ENCODE measurements at regions not wholly inside any gene's neighbourhood (a gene's known extent, or its start where the extent isn't known, plus 50 kb on each side); places are given as distances from the start of the nearest gene placed in this dataset.
"Not testable (repeated sequence)": the region's sequence is repeated elsewhere in the genome, so short reads cannot be mapped to it uniquely, and the experiment has no call there.

DNA sequence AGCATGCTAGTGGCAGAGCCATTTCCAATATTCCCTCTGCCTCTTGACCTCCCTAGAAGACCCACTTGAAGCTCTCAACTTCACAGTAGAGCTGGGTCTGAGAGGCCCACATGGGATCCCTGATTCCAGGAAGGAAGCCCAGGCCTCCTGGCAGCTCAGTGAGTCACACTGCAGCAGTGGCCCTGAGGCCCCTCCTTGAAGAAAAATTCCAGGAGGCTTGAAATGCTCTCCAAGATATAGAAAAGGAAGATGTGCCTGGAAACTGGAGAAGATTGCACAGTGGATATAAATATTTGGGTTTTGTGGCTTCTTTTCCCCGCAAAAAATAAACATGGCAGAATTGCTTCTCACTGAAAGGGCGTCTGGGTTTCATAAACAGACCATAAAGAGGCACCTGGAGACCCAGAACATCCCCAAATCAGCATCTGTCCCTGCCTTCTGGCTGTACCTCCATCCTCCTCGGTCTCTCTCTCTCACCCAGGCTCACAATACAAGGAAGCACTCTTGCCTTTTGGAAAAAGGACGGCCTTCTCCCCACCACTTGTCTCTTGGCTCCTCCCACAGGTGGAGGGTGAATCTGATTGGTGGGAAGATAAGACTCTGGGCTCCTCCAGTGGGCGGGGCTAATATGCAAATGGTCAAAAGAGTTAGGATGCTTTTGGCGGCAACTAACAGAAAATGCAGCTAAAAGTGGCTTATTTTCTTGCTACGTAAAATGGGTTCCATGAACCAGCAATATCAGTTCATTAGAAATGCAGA lies 200.0 kb upstream of the SULF2 start:
- no peak for DNase-seq (ENCODE audit: low read depth in 3 of 3)

DNA sequence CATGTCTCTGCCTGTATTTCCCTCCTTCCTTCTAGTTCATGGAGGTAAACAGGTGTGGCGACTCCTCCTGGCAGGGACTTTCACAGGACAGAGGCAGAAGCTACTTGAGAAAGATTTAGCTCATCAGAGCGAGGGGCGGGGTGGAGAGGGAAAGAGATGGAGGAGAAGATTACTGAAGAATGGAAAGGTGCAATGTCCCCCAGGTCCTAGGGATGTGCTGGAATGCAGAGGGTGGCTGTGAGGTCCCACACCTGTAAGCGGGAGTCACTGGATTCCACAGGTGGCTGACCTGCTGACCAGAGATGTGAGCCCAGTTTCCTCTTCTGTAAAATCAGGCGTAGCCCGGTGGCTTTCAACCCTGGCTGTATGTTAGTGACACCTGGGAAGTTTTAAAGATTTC lies 199.2 kb upstream of the SULF2 start:
- DNase-seq (ENCODE audit: low read depth in 3 of 3): no peak

DNA sequence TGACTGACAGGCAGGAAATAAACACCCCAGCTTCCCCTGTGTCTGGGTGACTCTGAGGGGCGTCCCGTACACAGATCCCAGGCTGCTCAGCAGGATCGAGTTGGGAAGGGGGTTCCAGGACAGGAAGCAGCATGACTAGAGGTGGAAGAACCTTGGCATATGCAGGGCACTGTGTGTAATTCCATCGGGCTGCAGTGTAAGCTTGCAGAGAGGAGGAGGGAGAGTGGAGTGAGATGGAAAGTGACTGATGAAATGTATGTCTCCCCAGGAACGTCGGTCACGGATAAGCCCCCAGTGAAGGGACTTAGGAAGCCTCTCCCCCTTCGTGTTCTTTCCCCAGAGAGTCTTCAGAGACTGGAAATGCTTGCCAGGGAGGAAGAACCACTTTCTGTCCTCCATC lies 198.4 kb upstream of the SULF2 start:
- not testable (repeated sequence) for DNase-seq (ENCODE audit: low read depth in 3 of 3)

DNA sequence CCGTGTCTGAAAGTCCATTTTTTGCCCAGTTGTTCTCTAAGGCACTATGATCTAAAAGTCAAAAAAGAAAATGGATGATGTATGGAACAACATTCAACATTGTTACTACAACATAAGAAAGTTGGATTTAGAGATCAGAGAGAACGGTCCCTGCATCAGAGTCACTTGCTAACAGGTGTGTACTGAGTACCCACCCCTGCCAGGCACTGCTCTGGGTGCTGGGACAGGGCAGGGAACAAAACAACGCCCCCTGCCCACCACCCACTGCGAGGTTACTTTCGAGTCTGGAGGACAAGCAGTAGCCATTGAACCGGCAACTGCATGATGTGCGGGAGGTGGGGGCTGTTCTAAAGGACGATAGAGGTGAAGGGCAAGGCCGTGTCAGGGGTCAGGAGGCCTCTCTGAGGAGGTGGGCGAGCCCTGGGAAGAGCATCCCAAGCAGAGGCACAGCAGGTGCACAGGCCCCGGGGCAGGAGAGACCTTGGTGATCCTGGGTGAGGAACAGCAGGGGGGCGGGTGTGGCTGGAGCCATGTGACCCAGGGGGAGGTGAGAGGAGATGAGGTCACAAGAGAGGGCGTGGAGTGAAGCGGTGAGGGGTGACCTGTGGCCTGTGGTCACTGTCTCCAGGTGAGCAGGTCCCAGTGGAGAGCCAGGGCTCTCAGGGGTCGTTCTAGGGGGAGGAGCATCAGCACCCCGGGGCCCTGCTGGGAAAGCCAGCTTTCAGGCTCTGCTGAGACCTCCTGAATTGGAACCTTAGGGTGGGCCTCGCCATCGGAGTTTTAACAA lies 197.5 kb upstream of the SULF2 start:
- DNase-seq (ENCODE audit: low read depth in 3 of 3): no peak

DNA sequence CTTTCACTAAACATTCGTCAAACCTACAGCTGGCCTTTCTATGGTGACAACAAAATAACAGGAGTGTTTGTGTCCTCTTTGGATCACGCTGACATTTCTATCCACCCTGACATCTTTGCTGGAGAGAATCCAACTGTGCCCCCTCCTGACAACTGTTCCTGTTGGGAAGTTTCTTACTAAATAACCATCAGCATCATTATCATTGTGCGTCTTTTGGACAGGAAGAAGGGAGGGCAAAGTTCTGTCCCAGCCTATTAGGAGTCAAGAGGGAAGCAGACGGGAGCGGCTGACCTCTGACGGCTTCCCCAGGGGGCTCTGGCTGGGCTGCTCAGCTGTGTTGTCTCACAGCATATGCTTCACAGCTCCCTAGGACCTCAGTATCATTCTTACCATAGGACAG lies 195.9 kb upstream of the SULF2 start:
- no peak for DNase-seq (ENCODE audit: low read depth in 3 of 3)

DNA sequence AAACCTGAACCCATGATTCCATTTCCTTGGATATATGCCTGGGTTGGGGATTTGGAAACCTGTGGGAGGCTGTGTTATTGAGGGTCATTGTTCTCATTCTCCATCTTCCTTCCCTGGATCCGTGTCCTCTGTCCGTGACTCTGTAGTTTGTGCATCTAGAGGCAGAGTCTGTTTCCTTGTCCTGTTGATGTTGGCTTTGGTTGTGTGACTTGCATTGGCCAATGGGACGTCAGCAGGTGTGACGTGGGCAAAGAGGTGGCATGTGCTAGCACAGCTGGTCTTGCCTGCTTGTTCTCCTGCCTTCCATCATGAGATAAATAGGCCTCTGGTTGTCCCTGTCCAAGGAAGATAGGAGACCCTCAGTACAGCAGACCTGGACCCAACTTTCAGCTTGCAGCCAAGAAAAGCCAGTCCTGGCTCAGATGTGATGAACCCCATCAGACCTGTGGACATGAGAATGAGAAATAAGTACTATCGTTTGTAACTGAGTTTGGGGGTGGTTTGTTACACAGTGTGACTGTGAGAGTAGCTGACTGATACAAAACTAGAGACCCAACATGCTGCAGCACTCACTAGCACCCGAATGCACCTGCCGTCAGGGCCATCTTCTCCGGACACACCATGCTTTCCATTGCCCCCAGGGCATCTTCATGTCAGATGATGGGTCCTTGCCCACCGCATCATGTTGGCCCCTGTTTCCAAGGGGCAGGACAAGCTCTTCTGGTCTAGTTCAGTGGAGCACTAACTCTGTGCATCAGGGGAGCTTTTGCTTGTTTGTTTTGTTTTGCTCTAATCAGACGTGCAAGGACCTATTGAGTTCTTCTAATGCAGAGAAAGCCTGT lies 195.3 kb upstream of the SULF2 start:
- no peak for DNase-seq (ENCODE audit: low read depth in 3 of 3)

DNA sequence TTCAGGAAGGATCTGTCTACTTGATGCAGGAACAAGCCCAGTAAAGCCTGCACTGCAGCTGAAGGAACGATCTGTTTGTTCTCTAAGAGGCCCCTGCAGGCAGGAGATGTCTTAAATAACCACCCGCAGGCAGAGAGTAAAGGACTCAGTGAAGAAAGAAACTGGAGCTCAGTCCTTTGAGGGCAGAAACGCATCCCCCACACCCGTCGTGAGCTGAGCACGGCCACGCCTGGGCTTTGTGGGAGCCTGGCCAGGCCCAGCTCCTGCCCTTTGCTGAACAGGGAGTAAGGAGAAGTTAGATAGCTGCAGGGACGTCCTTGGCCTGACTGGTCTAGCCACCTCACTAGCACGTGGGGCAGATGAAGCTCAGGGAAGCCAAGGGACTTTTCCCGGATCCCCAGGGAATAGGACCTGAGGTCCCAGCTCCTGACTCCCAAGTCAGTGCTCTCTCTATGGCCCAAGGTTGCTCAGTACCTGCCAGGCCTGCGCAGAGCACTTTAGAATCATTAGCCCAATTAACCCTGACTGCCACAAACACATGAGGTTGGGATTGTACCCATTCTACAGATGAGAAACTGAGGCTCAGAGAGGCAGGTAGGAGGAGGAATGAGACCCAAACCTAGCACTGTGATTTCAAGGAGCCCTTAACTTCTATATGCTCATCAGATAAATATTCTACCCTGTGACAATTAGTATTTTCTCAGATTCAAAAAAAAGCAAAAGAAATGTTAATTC lies 194.2 kb upstream of the SULF2 start:
- not testable (repeated sequence) for DNase-seq (ENCODE audit: low read depth in 3 of 3)

DNA sequence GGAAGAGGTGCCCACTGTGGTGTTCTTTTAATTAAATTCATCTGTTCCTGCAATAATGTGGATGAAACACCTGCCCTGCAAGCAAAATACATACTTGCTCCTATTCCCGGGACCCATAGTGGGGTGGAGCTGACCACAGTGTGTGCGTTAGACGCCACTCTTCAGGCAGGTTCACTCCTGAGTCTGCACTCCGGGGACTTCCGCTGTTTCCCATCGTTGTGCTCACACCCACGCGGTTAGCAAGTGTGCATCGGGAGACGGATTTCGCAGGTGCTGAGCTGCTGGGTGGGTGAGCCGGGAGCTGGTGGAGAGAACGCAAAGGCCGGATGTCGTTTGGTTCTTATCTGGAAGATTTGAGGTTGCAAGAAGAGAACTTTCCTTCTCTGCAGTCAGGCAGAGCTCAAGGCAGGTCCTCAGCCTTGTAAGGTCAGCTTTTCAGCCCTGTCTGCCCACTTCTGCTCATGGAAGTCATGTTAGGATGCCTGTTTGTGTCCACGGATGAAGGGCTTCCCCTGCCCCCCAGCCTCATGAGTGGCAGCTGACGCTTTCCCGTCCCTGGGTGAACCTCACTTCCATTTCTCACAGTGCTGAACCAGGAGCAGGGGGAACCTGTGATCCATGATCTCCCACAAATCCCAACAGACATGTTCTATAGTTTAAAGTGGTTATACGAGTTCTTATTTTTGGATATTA lies 193.3 kb upstream of the SULF2 start:
- DNase-seq (ENCODE audit: low read depth in 3 of 3): not testable (repeated sequence)

DNA sequence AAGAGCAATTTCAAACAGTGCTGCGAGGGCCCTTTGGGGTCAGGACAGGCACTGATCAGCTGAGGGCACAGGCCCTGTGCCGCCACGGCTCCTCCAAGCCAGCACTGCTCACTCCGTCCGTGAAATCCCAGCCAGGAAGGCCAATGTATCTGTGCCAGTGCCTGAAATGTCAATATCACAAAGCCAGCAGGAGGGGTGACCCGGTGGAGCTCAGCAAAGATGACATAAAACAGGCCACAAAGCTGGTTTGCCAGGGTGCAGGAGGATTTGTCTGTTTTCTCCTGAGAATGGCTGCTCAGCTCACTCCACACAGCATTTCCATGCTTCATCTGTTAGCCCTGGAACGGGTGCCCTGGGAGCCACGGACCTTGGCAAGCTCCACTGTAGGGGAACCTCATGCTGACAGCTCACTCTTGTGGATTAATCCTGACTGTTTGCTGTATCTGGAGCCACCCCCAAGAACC lies 192.5 kb upstream of the SULF2 start:
- not testable (repeated sequence) for DNase-seq (ENCODE audit: low read depth in 3 of 3)

DNA sequence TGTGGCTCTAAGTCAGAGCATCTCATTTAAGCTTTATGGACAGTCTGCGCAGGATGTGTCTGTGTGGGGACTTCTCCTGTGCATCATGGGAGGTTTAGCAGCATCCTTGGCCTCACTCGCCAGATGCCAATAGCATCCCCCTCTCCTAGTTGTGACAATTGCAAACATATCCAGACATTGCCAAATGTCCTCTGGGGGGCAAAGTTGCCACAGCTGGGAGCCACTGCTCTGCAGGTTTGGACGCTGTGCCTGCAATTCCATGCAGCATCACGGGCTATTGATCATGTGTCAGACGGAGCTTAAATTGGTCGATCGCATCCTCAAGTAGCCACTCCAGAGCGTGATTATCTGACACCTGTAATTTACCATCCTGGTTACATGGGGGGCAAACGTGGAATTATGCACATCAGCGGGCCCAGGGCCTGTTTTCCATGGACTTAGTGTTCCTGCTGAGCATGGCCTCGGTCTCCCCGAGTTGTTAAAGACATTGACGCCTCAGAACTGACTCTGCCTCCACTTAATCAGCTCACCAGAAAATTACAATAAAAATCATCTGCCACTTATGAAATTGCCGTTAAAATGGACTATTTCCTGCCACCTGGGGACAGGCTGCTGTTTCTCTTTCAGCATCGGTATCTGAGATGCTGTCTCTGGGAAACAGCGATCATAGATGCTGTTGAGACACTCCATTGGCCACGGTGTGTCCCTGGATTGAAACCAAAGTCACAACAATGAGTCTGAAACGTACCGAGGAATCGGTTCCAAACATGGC lies 191.9 kb upstream of the SULF2 start:
- not testable (repeated sequence) for DNase-seq (ENCODE audit: low read depth in 3 of 3)

DNA sequence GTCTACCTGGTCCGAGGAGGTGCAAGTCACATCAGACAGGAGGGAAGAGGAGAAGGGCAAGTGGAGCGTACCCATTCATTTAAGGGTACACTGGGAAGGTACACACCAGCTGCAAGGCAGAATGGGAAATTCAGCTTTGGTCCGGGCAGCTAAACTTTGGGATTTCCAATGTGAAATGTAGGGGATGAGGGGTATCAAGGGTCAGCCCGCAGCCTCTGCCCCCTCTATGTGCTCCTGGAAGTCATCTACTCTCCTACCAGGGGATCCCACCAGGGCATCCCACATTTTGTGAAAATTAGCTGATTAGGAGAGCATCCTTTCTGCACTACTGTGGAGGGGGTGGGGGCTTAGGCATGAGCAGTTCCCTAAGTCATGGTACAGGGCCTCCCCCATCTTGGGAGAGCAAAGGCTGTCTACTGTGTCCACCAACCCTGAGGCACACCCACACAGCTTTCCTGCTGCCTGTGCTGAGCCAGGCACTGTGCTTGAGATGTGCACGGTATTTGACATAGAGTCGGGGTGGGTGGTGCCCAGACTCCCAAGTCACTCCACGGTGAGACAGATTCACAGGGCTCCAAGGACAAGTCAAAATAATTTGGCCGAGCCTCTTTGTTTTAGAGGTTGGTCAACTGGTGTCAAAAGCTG lies 189.1 kb upstream of the SULF2 start:
- DNase-seq (ENCODE audit: low read depth in 3 of 3): no peak

DNA sequence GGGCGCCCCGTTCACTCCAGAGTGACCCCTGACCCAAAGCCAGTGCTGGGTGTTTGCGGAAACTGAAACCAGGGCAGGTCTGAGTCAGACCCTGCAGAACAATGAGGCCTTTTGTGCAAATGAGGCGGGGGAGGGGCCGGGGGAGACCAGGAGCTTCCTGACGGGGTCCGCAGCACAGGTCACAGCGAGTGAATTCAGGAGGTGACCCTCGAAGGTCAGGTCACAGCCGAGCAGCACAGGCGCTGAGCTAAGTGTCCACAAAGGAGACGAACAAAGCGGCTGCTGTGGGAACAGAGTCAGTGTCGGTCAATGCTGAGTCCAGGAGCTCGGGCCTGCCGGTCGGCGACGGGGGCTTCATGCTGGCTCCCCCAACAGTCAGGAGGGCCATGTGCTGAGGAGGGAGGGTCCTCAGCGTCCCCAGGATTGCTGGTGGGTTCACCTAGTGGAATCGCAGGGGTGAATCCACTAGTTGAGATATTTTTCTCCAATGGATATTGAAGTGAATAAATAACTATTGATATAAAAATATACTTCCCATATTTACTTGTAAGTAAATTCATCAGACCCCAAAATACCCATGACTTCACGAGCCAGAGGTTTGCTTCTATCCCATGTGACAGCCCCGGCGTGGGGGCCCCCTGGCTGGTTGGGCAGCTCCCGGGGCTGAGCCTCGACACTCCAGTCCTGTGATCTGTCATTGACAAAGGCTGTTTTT lies 188.4 kb upstream of the SULF2 start:
- DNase-seq (ENCODE audit: low read depth in 3 of 3): no peak

DNA sequence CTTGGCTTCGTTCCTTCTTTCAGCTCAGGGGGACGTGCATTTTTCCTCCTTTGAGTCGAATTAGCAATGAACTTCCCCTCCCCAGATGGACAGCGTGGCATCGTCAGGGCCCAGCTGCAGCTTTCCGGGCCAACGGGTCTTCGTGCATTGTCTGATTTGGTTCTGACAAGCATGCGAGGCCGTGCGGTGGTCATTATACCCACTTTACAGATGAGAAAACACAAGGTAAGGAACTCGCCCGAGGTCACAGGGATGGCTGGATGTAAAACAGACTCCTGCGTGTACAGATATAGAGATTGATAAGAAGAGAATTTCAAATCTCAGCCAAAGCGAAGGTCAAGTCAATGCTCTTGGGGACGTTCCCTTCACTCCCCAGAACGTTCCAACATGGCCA lies 187.6 kb upstream of the SULF2 start:
- DNase-seq (ENCODE audit: low read depth in 3 of 3): no peak

DNA sequence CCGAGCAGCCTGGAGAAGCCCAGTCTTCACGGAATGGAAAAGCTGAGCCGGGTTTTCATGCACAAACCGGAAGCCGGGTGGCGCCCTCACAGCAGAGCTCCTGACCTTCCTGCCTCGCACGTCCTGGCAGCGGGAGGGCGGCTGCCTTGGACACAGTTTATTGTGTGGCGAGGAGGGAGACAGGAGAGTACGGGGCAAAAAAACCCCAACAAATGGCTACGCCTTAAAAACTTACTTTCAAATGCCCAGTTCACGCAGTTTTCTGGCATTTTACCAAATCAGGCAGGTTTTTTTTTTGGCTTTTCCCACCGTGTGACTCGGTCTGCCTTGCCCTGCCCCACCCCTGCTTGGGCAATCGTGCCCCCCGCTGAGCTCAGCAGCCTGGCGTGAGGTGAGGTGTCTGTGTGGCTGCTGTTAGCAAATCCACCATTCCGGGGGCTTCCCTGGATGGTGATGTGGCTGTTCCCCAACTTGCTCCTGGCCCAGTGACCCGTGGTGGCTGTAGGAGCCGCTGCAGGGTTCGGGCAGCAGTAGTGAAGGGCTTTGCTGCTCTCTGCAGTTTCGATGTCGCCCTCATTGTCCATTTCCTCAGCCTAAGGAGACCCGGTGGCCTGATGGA lies 187.1 kb upstream of the SULF2 start:
- not testable (repeated sequence) for DNase-seq (ENCODE audit: low read depth in 3 of 3)

DNA sequence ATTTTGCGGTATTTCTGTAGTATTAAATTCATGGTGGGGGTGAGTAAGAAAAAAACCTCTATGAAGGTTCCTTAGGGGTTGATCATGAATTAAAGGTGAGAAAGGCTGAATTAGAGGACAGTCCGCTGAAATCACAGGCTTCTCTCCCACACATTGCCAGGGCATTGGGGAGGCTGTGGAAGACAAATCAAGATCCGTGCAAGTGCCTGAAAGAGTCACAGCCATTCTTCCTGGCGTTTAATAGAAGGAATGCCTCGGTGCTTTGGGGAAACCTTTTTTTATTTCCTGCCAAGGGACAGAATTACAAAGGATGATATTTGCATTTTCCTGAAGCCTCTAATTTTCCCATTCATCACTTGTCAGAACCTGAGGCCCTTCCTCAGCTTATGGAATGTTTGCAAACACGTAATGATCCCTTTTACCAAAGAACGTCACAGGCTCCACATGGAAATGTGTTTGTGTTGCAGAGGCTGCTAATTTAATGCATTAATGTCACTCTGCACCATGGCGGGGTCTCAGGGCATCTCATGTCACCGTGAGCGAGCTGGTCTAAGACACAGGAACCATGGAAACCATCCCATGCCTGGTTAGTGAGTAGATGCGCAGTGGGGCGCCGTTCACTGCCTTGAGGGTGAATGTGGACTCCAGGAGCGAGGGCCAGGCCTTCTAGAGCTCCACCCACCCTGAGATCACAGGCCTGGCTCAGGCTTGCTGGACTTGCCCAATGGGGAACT lies 185.9 kb upstream of the SULF2 start:
- no peak for DNase-seq (ENCODE audit: low read depth in 3 of 3)

DNA sequence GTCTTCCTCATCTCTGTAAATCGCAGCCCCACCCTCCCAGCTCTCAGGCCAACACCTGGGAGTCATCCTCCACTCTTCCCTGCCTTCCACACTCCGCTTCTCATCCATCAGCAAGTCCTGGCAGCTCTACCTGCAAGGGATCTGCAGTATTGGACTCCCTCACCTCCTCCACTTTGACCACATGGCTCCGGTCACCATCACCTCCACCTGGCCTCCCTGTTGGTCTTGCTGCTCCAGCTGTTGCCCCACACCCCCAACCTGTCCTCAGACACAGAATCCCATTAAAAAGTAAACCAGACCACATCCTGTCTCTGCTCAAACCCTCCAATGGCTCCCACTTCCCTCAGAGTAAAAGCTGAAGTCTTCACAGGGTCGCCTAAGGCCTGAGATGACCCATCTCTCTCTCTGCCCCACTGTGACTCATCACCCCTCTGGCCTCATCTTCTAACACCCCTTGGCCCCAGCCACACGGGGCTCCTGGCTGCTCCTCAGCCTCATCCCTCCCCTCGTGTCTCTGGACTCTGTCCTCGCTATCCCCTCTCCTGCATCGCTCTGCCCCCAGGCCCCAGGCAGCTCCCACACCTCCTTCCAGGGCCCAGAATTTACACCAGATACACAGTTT lies 185.1 kb upstream of the SULF2 start:
- DNase-seq (ENCODE audit: low read depth in 3 of 3): no peak

DNA sequence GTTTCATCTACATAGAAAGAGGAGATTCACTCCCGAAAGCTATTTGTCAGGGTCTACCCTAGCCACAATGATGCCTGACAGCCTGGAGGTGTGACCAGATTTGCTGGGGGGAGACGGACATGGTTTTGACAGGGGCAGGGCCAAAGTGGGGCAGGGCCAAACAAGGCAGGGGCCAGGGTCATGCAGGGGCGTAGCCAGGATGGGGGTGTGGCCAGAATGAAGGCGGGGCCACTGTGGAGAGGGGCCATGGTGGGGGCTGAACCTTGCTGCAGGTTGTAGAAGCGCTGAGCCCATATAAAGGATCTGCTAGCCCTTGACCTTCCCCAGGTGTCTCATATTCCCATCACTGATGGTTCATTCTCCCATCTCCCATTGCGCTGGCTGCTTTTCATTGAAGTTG lies 184.1 kb upstream of the SULF2 start:
- DNase-seq (ENCODE audit: low read depth in 3 of 3): no peak

Data from stimulated activated CD4-positive, alpha-beta T cell treated with anti-CD3 and anti-CD28 coated beads, TNF-alpha, amount 100 ng/mL, for 48 hours (primary cell).